Ovary (tissue), 3 donors: ENCODE measurements at regions not wholly inside any gene's neighbourhood (a gene's known extent, or its start where the extent isn't known, plus 50 kb on each side); places are given as distances from the start of the nearest gene placed in this dataset.

Experiments used
- CTCF ChIP-seq, 3 donors: fragments of 450-650 bp in 2 of 3; fragments of 200-600 bp in 1 of 3; IDR thresholded peaks; one replicate each; pipeline versions ENCODE4 v1.5.1 to v1.8.0; 2016 to 2022; ENCODE audit warnings: antibody characterized with exemption in 3 of 3, mild to moderate bottlenecking in 1 of 3
- POLR2A ChIP-seq: fragments of 450-650 bp; IDR thresholded peaks from one replicate; pipeline ENCODE4 v1.6.1; 2017; ENCODE audit warnings: antibody characterized with exemption, mild to moderate bottlenecking, moderate library complexity
- donor health status: DM: no; HTN: no; CAD: no.

GRCh38 chr17:68718926-68719325 is 117.8 kb upstream of the FAM20A start:
- TF ChIP-seq CTCF (IDR thresholded peaks at IDR 0.05) (no peak), POLR2A (no peak)
